AG08396 (cell line): ENCODE measurements at regions not wholly inside any gene's neighbourhood (a gene's known extent, or its start where the extent isn't known, plus 50 kb on each side); places are given as distances from the start of the nearest gene placed in this dataset.
A peak's percentile ranks its signal among the peaks of the same experiment; 100 is the strongest.

Experiments used
- DNase-seq: peaks from one replicate; pipeline ENCODE4 v3.0.0; 2012; ENCODE audit warnings: low spot score, mixed read lengths

GRCh38 chr12:94781835-94782234, 131.5 kb upstream of the TMCC3 start:
- no peak for DNase-seq

GRCh38 chr12:94779485-94779884, 129.1 kb upstream of the TMCC3 start:
- DNase-seq, result no peak

GRCh38 chr12:94777936-94778335, 127.6 kb upstream of the TMCC3 start:
- no peak for DNase-seq

- DNase-seq, result no peak
These were observed 125.4 kb upstream of the TMCC3 start for GRCh38 chr12:94775710-94776109.

GRCh38 chr12:94771741-94772140, 121.4 kb upstream of the TMCC3 start:
- DNase-seq, result no peak

GRCh38 chr12:94771199-94771598, 120.8 kb upstream of the TMCC3 start:
- DNase-seq, result no peak

- no peak for DNase-seq
These were observed 120.4 kb upstream of the TMCC3 start for GRCh38 chr12:94770791-94771190.

- DNase-seq, result no peak
These were observed 119.7 kb upstream of the TMCC3 start for GRCh38 chr12:94769776-94770759.

GRCh38 chr12:94769047-94769420, 118.7 kb upstream of the TMCC3 start:
- DNase-seq, result no peak

- DNase-seq, result no peak
These were observed 118.2 kb upstream of the TMCC3 start for GRCh38 chr12:94768398-94769046.

GRCh38 chr12:94767956-94768355, 117.6 kb upstream of the TMCC3 start:
- DNase-seq, result no peak

GRCh38 chr12:94766397-94766796, 116.0 kb upstream of the TMCC3 start:
- DNase-seq, result no peak

- no peak for DNase-seq
These were observed 113.1 kb upstream of the TMCC3 start for GRCh38 chr12:94763462-94763861.

- DNase-seq, result no peak
These were observed 112.6 kb upstream of the TMCC3 start for GRCh38 chr12:94762943-94763342.

- DNase-seq, result no peak
These were observed 112.0 kb upstream of the TMCC3 start for GRCh38 chr12:94762259-94762942.

GRCh38 chr12:94761559-94761958, 111.2 kb upstream of the TMCC3 start:
- DNase-seq, result peak; percentile 68

GRCh38 chr12:94760786-94761185, 110.4 kb upstream of the TMCC3 start:
- no peak for DNase-seq

- no peak for DNase-seq
These were observed 106.4 kb upstream of the TMCC3 start for GRCh38 chr12:94756789-94757188.

GRCh38 chr12:94755598-94755997, 105.2 kb upstream of the TMCC3 start:
- no peak for DNase-seq

GRCh38 chr12:94754653-94755052, 104.3 kb upstream of the TMCC3 start:
- DNase-seq, result no peak

GRCh38 chr12:94753036-94753679, 102.8 kb upstream of the TMCC3 start:
- DNase-seq, result no peak

- no peak for DNase-seq
These were observed 100.5 kb upstream of the TMCC3 start for GRCh38 chr12:94750864-94751263.
